ENCODE measurements at regions not wholly inside any gene's neighbourhood (a gene's known extent, or its start where the extent isn't known, plus 50 kb on each side); places are given as distances from the start of the nearest gene placed in this dataset.

GRCh38 chr22:49627217-49628181, 200.2 kb downstream of the BRD1 start:
- no peak for DNase-seq (ENCODE audit: low read depth in 2 of 3, low spot score in 2 of 3)

GRCh38 chr22:49626361-49627216, 201.1 kb downstream of the BRD1 start:
- no peak for DNase-seq (ENCODE audit: low read depth in 2 of 3, low spot score in 2 of 3)

- no peak for DNase-seq (ENCODE audit: low read depth in 2 of 3, low spot score in 2 of 3)
Observed at GRCh38 chr22:49624421-49625177, 203.1 kb downstream of the BRD1 start.

GRCh38 chr22:49623715-49624114, 204.0 kb downstream of the BRD1 start:
- DNase-seq (ENCODE audit: low read depth in 2 of 3, low spot score in 2 of 3): no peak

- no peak for DNase-seq (ENCODE audit: low read depth in 2 of 3, low spot score in 2 of 3)
Observed at GRCh38 chr22:49623176-49623575, 204.5 kb downstream of the BRD1 start.

GRCh38 chr22:49622241-49623105, 205.2 kb downstream of the BRD1 start:
- no peak for DNase-seq (ENCODE audit: low read depth in 2 of 3, low spot score in 2 of 3)

GRCh38 chr22:49621601-49622210, 206.0 kb downstream of the BRD1 start:
- no peak for DNase-seq (ENCODE audit: low read depth in 2 of 3, low spot score in 2 of 3)

- DNase-seq (ENCODE audit: low read depth in 2 of 3, low spot score in 2 of 3): no peak
Observed at GRCh38 chr22:49620666-49621065, 207.0 kb downstream of the BRD1 start.

GRCh38 chr22:49620003-49620556, 207.6 kb downstream of the BRD1 start:
- DNase-seq (ENCODE audit: low read depth in 2 of 3, low spot score in 2 of 3): no peak

GRCh38 chr22:49619301-49619700, 208.4 kb downstream of the BRD1 start:
- no peak for DNase-seq (ENCODE audit: low read depth in 2 of 3, low spot score in 2 of 3)

- no peak for DNase-seq (ENCODE audit: low read depth in 2 of 3, low spot score in 2 of 3)
Observed at GRCh38 chr22:49618677-49618953, 209.1 kb downstream of the BRD1 start.

- no peak for DNase-seq (ENCODE audit: low read depth in 2 of 3, low spot score in 2 of 3)
Observed at GRCh38 chr22:49617866-49618676, 209.6 kb downstream of the BRD1 start.

GRCh38 chr22:49617264-49617663, 210.4 kb downstream of the BRD1 start:
- no peak for DNase-seq (ENCODE audit: low read depth in 2 of 3, low spot score in 2 of 3)

- DNase-seq (ENCODE audit: low read depth in 2 of 3, low spot score in 2 of 3): no peak
Observed at GRCh38 chr22:49616356-49617231, 211.1 kb downstream of the BRD1 start.

GRCh38 chr22:49614966-49615965, 212.4 kb downstream of the BRD1 start:
- DNase-seq (ENCODE audit: low read depth in 2 of 3, low spot score in 2 of 3): no peak

GRCh38 chr22:49613511-49614270, 214.0 kb downstream of the BRD1 start:
- no peak for DNase-seq (ENCODE audit: low read depth in 2 of 3, low spot score in 2 of 3)

Data from hematopoietic multipotent progenitor cell (in vitro differentiated cells).